ENCODE measurements at regions not wholly inside any gene's neighbourhood (a gene's known extent, or its start where the extent isn't known, plus 50 kb on each side); places are given as distances from the start of the nearest gene placed in this dataset.

DNA sequence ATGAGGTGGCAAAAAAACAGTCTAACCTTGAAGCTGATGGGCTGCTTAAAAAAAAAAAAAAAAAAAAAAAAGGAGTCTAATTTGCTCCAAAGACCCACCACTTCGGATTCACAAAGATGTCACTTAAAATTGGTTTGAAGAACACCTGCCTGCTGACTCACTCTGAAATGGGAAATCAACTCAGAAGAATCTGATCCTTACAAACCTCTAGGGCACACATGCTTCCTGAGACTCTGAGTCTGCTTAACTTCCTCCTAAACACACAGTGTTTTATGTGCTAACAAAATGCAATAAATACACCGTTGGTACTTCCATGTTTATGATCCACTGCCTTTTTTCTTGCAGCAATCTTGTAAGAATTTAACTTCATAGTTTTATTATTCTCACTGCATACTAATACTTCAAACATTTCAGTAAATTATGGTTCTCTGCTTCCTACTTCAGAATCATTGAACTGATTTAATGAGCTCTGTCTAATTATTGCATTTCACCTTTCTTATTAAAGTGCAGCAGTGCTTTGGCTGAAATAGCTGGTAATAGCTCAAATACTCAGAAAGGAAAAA, 73.0 kb upstream of the FRMD4B start (continued):
- TF ChIP-seq, protein P1, sequence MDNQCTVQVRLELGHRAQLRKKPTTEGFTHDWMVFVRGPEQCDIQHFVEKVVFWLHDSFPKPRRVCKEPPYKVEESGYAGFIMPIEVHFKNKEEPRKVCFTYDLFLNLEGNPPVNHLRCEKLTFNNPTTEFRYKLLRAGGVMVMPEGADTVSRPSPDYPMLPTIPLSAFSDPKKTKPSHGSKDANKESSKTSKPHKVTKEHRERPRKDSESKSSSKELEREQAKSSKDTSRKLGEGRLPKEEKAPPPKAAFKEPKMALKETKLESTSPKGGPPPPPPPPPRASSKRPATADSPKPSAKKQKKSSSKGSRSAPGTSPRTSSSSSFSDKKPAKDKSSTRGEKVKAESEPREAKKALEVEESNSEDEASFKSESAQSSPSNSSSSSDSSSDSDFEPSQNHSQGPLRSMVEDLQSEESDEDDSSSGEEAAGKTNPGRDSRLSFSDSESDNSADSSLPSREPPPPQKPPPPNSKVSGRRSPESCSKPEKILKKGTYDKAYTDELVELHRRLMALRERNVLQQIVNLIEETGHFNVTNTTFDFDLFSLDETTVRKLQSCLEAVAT (IDR thresholded peaks at IDR 0.05): no peak
- TF ChIP-seq NFYB (IDR thresholded peaks at IDR 0.05; ENCODE audit: insufficient read depth, low read depth, low read length) (no peak), PAX5 (IDR thresholded peaks at IDR 0.05; ENCODE audit: borderline replicate concordance, low read depth, low read length) (no peak), BRCA1 (IDR thresholded peaks at IDR 0.05; ENCODE audit: low read depth, low read length) (no peak), SUPT20H (IDR thresholded peaks at IDR 0.05; ENCODE audit: borderline replicate concordance, control insufficient read depth, low read depth, low read length) (no peak), ZNF24 (IDR thresholded peaks at IDR 0.05) (no peak), TCF3 (IDR thresholded peaks at IDR 0.05; ENCODE audit: borderline replicate concordance, insufficient read depth, low read depth, low read length) (no peak), ZNF207 (IDR thresholded peaks at IDR 0.05; ENCODE audit: borderline replicate concordance) (no peak)
- TF ChIP-seq, protein P2, sequence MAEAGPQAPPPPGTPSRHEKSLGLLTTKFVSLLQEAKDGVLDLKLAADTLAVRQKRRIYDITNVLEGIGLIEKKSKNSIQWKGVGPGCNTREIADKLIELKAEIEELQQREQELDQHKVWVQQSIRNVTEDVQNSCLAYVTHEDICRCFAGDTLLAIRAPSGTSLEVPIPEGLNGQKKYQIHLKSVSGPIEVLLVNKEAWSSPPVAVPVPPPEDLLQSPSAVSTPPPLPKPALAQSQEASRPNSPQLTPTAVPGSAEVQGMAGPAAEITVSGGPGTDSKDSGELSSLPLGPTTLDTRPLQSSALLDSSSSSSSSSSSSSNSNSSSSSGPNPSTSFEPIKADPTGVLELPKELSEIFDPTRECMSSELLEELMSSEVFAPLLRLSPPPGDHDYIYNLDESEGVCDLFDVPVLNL (IDR thresholded peaks at IDR 0.05; ENCODE audit: low read depth, low read length): no peak
- TF ChIP-seq, protein P3, sequence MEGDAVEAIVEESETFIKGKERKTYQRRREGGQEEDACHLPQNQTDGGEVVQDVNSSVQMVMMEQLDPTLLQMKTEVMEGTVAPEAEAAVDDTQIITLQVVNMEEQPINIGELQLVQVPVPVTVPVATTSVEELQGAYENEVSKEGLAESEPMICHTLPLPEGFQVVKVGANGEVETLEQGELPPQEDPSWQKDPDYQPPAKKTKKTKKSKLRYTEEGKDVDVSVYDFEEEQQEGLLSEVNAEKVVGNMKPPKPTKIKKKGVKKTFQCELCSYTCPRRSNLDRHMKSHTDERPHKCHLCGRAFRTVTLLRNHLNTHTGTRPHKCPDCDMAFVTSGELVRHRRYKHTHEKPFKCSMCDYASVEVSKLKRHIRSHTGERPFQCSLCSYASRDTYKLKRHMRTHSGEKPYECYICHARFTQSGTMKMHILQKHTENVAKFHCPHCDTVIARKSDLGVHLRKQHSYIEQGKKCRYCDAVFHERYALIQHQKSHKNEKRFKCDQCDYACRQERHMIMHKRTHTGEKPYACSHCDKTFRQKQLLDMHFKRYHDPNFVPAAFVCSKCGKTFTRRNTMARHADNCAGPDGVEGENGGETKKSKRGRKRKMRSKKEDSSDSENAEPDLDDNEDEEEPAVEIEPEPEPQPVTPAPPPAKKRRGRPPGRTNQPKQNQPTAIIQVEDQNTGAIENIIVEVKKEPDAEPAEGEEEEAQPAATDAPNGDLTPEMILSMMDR (IDR thresholded peaks at IDR 0.05 in 2 of 3, conservative IDR thresholded peaks at IDR 0.05 in 1 of 3; ENCODE audit: control insufficient read depth in 2 of 3, extremely low read depth in 1 of 3, insufficient read depth in 1 of 3, low read depth in 3 of 3, low read length in 3 of 3): no peak
- TF ChIP-seq, protein P4, sequence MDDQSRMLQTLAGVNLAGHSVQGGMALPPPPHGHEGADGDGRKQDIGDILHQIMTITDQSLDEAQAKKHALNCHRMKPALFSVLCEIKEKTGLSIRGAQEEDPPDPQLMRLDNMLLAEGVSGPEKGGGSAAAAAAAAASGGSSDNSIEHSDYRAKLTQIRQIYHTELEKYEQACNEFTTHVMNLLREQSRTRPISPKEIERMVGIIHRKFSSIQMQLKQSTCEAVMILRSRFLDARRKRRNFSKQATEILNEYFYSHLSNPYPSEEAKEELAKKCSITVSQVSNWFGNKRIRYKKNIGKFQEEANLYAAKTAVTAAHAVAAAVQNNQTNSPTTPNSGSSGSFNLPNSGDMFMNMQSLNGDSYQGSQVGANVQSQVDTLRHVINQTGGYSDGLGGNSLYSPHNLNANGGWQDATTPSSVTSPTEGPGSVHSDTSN (IDR thresholded peaks at IDR 0.05; ENCODE audit: insufficient replicate concordance, low read depth, low read length): no peak
- TF ChIP-seq, protein P5, sequence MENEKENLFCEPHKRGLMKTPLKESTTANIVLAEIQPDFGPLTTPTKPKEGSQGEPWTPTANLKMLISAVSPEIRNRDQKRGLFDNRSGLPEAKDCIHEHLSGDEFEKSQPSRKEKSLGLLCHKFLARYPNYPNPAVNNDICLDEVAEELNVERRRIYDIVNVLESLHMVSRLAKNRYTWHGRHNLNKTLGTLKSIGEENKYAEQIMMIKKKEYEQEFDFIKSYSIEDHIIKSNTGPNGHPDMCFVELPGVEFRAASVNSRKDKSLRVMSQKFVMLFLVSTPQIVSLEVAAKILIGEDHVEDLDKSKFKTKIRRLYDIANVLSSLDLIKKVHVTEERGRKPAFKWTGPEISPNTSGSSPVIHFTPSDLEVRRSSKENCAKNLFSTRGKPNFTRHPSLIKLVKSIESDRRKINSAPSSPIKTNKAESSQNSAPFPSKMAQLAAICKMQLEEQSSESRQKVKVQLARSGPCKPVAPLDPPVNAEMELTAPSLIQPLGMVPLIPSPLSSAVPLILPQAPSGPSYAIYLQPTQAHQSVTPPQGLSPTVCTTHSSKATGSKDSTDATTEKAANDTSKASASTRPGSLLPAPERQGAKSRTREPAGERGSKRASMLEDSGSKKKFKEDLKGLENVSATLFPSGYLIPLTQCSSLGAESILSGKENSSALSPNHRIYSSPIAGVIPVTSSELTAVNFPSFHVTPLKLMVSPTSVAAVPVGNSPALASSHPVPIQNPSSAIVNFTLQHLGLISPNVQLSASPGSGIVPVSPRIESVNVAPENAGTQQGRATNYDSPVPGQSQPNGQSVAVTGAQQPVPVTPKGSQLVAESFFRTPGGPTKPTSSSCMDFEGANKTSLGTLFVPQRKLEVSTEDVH (IDR thresholded peaks at IDR 0.05; ENCODE audit: low read depth, partially characterized antibody): no peak
